GM23338 (cell line): ENCODE measurements at regions not wholly inside any gene's neighbourhood (a gene's known extent, or its start where the extent isn't known, plus 50 kb on each side); places are given as distances from the start of the nearest gene placed in this dataset.

Source experiments
- CREB1 ChIP-seq: fragments of 250-450 bp; sonication (Bioruptor Pico); IDR thresholded peaks from 2 replicates; pipeline ENCODE4 v1.5.0; 2020; ENCODE audit warnings: low read depth, mild to moderate bottlenecking, moderate library complexity
- ETS1 ChIP-seq: IDR thresholded peaks from 2 replicates; pipeline ENCODE4 v1.6.1; 2016; ENCODE audit warnings: antibody characterized with exemption
- EZH2 ChIP-seq: fragments of 200-600 bp; sonication (generic); IDR thresholded peaks from one replicate; pipeline ENCODE4 v1.8.0; 2017; ENCODE audit warnings: antibody characterized with exemption, mild to moderate bottlenecking, low read depth; ENCODE audit not compliant: unreplicated experiment
- EZH2phosphoT487 ChIP-seq: fragments of 200-600 bp; sonication (generic); IDR thresholded peaks from one replicate; pipeline ENCODE4 v1.8.1; 2018; ENCODE audit warnings: antibody characterized with exemption; ENCODE audit not compliant: unreplicated experiment
- JUNB ChIP-seq: IDR thresholded peaks from one replicate; pipeline ENCODE4 v1.6.1; 2016; ENCODE audit warnings: antibody characterized with exemption; ENCODE audit not compliant: unreplicated experiment
- NANOG ChIP-seq: IDR thresholded peaks from 2 replicates; pipeline ENCODE4 v1.6.1; 2016; ENCODE audit warnings: antibody characterized with exemption, borderline replicate concordance
- POLR2AphosphoS5 ChIP-seq: IDR thresholded peaks from 2 replicates; pipeline ENCODE4 v1.6.1; 2016; ENCODE audit warnings: antibody characterized with exemption, low read depth
- REST ChIP-seq: IDR thresholded peaks from one replicate; pipeline ENCODE4 v1.6.1; 2018; ENCODE audit warnings: antibody characterized with exemption; ENCODE audit not compliant: unreplicated experiment
- STAT1 ChIP-seq: IDR thresholded peaks from one replicate; pipeline ENCODE4 v1.6.1; 2016; ENCODE audit warnings: antibody characterized with exemption; ENCODE audit not compliant: unreplicated experiment
- ZNF114 ChIP-seq: fragments of 250-450 bp; sonication (Bioruptor Pico); IDR thresholded peaks from 2 replicates; pipeline ENCODE4 v1.5.0; 2020; ENCODE audit warnings: mild to moderate bottlenecking, moderate library complexity
- ZNF462 ChIP-seq: fragments of 250-450 bp; sonication (Bioruptor Pico); IDR thresholded peaks from 2 replicates; pipeline ENCODE4 v1.5.0; 2020; ENCODE audit warnings: mild to moderate bottlenecking, moderate library complexity
- TF ChIP-seq, protein P1 (sequence below), 2 experiments: fragments of 200-600 bp in 1 of 2; sonication (generic) in 1 of 2; conservative IDR thresholded peaks; 2 replicates each; pipeline versions ENCODE4 v1.5.1 to v1.6.1; 2016 to 2017; ENCODE audit warnings: antibody characterized with exemption in 2 of 2, low read depth in 2 of 2, mild to moderate bottlenecking in 2 of 2, moderate library complexity in 1 of 2

GRCh38 chr20:52895235-52895634, 76.9 kb upstream of the TSHZ2 start:
- no peak for TF ChIP-seq REST
- TF ChIP-seq, protein P1, sequence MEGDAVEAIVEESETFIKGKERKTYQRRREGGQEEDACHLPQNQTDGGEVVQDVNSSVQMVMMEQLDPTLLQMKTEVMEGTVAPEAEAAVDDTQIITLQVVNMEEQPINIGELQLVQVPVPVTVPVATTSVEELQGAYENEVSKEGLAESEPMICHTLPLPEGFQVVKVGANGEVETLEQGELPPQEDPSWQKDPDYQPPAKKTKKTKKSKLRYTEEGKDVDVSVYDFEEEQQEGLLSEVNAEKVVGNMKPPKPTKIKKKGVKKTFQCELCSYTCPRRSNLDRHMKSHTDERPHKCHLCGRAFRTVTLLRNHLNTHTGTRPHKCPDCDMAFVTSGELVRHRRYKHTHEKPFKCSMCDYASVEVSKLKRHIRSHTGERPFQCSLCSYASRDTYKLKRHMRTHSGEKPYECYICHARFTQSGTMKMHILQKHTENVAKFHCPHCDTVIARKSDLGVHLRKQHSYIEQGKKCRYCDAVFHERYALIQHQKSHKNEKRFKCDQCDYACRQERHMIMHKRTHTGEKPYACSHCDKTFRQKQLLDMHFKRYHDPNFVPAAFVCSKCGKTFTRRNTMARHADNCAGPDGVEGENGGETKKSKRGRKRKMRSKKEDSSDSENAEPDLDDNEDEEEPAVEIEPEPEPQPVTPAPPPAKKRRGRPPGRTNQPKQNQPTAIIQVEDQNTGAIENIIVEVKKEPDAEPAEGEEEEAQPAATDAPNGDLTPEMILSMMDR (conservative IDR thresholded peaks at IDR 0.05; ENCODE audit: low read depth in 2 of 2) = no peak
- no peak for TF ChIP-seq EZH2
- TF ChIP-seq POLR2AphosphoS5 = no peak
- no peak for TF ChIP-seq CREB1 (CRISPR knock-in tag)
- no peak for TF ChIP-seq EZH2phosphoT487
- no peak for TF ChIP-seq JUNB
- TF ChIP-seq ZNF114 (CRISPR knock-in tag) = no peak
- no peak for TF ChIP-seq ETS1
- no peak for TF ChIP-seq NANOG
- no peak for TF ChIP-seq STAT1
- TF ChIP-seq ZNF462 = no peak
